IPS-15b (cell line): ENCODE measurements at regions not wholly inside any gene's neighbourhood (a gene's known extent, or its start where the extent isn't known, plus 50 kb on each side); places are given as distances from the start of the nearest gene placed in this dataset.

Experiments used
- H3K27me3 ChIP-seq: one replicate; pipeline ENCODE4 v1.6.1; 2013; ENCODE audit warnings: low read length; ENCODE audit not compliant: control insufficient read depth, insufficient read depth
- H3K36me3 ChIP-seq: one replicate; pipeline ENCODE4 v1.6.1; 2013; ENCODE audit warnings: low read length; ENCODE audit not compliant: control insufficient read depth, insufficient read depth
- H3K4me1 ChIP-seq: one replicate; pipeline ENCODE4 v1.6.1; 2013; ENCODE audit warnings: mild to moderate bottlenecking, low read length; ENCODE audit not compliant: control insufficient read depth, insufficient read depth
- H3K4me3 ChIP-seq: one replicate; pipeline ENCODE4 v1.5.1; 2013; ENCODE audit warnings: low read depth, low read length
- H3K9ac ChIP-seq: one replicate; pipeline ENCODE4 v1.6.1; 2013; ENCODE audit warnings: low read depth, mild to moderate bottlenecking, low read length
- H3K9me3 ChIP-seq: one replicate; pipeline ENCODE4 v1.6.1; 2013; ENCODE audit warnings: mild to moderate bottlenecking, low read length; ENCODE audit not compliant: control insufficient read depth, insufficient read depth

DNA sequence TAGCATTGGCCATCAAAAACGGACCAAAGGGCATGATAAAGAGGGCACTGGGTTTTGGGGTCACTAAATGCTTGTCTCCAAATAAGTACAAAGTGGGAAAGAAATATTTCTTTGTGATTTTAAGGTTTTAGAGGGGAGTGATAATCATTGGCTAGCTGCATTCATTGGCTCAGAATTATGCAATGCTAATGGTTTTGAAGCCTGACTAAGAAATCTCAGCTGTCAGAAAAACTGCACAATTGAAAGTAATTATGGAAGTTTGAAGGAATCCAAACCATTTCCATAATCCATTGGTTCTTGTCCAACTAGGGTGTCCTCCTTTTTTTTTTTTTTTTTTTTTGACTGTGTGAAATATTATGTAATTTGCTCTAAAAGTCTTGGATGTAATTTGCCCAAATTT, 88.2 kb upstream of the ARGLU1 start:
- no peak overlapping the region for H3K4me3 ChIP-seq
- H3K9ac ChIP-seq = no peak overlapping the region
- H3K9me3 ChIP-seq = no peaks in the 10 kb centered on the region
- H3K4me1 ChIP-seq = no peaks in the 10 kb centered on the region
- no peaks in the 10 kb centered on the region for H3K27me3 ChIP-seq
- H3K36me3 ChIP-seq = no peaks in the 10 kb centered on the region

DNA sequence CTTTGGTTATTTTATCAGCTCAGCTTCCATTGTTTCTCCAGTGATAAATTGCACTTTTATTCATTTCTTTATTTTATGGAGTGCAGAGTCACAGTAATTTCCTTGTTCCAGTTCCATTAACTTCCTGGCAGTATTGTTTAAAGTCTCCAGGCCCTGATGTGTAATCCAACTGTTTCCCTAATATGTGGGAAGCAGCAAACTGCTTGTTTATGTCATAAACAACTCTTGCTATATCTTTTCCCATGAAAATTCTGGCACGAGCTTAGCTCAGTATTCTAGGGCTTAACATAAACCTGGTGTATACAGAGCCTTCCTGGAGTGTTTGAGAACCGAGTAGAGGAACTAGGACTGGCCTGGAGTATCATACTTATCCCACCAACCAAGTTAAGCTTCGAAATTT, 83.5 kb upstream of the ARGLU1 start:
- Histone ChIP-seq H3K36me3 (no peaks in the 10 kb centered on the region), H3K27me3 (no peaks in the 10 kb centered on the region), H3K9ac (no peak overlapping the region), H3K9me3 (no peaks in the 10 kb centered on the region), H3K4me1 (no peaks in the 10 kb centered on the region), H3K4me3 (no peak overlapping the region)

DNA sequence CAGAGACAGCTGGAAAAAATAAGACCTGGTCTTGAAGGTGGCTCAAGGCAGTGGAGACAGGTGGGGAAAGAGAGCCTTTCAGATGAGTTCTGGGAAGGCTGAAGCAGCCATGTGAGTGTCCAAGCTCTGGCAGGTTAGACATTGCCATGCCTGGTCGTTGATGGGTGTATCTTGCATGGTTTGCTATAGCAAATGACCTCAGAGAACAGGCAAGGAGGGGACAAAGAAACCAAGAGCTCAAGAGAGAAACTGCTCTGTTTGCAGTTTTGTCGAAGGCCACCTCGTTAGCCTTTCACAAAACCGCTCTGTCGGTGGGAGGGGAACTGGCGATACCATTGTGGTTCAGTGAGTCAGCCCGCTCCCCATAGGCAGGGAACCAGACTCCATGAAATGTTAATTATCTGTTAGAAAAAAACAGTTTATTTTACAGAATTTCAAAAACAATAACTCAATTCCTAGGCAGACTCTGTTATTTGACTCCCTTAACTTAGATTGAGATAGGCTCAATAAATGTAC, 82.8 kb upstream of the ARGLU1 start:
- H3K4me1 ChIP-seq = no peaks in the 10 kb centered on the region

DNA sequence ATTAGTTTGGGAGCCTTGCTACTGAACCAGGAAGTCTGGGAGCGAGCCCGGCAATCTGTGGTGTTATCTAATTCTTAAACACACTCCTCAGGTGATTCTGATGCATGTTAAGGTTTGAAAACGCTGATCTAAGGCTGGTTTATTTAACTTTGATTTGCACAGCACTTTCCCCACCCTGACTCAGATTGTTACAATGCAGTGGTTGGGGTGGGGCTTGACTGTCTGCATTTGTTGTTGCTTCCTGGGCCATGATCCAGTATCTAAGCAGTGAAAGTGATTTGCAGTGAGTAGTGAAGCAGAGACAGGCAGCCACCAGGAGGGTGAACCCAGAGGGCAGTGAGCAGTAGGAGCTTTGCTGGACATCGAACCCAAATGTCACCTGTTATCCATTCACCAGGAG, 81.6 kb upstream of the ARGLU1 start:
- H3K4me3 ChIP-seq = no peak overlapping the region
- no peaks in the 10 kb centered on the region for H3K27me3 ChIP-seq
- no peaks in the 10 kb centered on the region for H3K9me3 ChIP-seq
- no peak overlapping the region for H3K9ac ChIP-seq
- H3K36me3 ChIP-seq = no peaks in the 10 kb centered on the region
- H3K4me1 ChIP-seq = no peaks in the 10 kb centered on the region

More for the DNA sequence above, 82.8 kb upstream of the ARGLU1 start:
- Histone ChIP-seq H3K4me3 (no peak overlapping the region), H3K9me3 (no peaks in the 10 kb centered on the region), H3K27me3 (no peaks in the 10 kb centered on the region), H3K36me3 (no peaks in the 10 kb centered on the region), H3K9ac (no peak overlapping the region)

DNA sequence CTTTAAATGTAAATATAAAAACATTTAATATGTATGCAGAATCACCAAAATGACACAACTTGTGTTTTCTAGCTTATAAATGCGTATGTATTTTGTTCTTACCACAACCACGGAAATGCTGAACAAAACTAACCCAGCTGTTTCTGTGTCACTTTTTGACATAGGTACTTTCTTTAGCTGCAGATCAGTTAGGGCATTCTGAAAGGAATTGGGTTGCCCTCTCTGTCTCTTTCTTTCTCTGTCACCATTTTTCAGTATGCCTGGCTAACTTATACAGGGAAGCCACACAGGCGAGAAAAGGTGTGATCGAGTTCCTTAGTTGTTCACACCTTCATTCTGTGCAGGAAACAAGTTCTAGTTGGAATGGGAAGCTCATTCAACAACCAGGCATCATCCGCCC, 72.6 kb upstream of the ARGLU1 start:
- Histone ChIP-seq H3K4me1 (no peaks in the 10 kb centered on the region), H3K9ac (no peak overlapping the region), H3K9me3 (no peaks in the 10 kb centered on the region), H3K4me3 (no peak overlapping the region), H3K27me3 (no peaks in the 10 kb centered on the region), H3K36me3 (no peaks in the 10 kb centered on the region)

DNA sequence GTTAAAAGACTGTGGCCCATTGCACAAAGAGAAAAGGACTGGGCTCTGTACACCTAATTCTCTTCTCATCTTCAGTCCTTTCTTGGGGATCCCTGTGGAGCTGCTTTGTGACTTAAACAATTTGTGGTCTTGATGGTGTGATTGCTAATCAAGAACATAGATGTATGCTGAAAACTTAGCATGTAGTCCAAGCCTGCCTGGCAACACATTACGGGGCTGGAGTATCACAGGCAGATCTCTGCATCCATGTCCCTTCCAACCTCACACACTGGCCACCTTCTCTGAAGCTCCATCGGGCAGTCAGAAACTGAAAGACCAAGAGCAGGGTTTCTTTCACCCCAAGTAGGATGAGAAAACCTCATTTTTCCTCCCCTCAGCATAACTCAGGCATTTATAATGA, 69.6 kb upstream of the ARGLU1 start:
- no peaks in the 10 kb centered on the region for H3K4me1 ChIP-seq
- no peak overlapping the region for H3K9ac ChIP-seq
- no peak overlapping the region for H3K4me3 ChIP-seq
- no peaks in the 10 kb centered on the region for H3K27me3 ChIP-seq
- no peaks in the 10 kb centered on the region for H3K36me3 ChIP-seq
- no peaks in the 10 kb centered on the region for H3K9me3 ChIP-seq

DNA sequence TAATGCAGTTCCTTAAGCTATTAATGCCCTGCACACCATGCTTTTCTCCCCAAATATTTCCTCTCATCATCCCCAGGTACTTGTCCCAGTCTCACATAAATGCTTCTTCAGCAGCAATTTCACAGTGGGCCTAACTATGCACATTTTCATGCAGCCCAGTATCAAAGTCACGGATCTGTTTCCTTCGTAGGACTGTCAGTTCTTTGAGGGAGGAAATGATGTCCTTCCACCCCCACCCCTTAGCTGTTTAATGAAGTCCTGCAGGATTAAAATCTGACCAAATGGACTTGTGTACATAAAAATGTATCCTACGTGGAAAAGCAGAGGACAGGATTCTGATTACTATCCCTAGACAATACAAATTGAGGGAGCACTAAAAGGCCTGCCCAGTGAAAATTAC, 68.6 kb upstream of the ARGLU1 start:
- H3K4me3 ChIP-seq = no peak overlapping the region
- H3K9ac ChIP-seq = no peak overlapping the region
- no peaks in the 10 kb centered on the region for H3K9me3 ChIP-seq
- H3K4me1 ChIP-seq = no peaks in the 10 kb centered on the region
- no peaks in the 10 kb centered on the region for H3K36me3 ChIP-seq
- H3K27me3 ChIP-seq = no peaks in the 10 kb centered on the region

DNA sequence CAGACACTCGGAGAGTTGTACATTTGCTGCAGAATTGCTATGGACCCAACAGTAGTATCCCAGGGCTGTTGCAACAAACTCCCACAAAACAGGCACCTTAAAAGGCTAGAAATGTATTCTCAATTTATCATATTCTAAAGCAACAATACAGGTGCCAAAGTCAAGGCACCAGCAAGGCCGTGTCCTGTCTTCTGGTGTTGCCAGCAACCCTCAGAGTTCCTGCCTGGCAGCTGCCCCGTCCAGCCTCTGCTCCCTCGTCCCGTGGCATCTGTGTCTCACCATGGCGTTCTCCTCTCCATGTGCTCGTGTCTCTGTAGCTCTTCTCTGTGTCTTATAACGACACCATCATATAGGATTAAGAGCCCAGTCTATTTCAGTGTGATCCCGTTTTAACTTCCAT, 67.7 kb upstream of the ARGLU1 start:
- H3K9ac ChIP-seq = no peak overlapping the region
- no peaks in the 10 kb centered on the region for H3K27me3 ChIP-seq
- H3K4me1 ChIP-seq = no peaks in the 10 kb centered on the region

DNA sequence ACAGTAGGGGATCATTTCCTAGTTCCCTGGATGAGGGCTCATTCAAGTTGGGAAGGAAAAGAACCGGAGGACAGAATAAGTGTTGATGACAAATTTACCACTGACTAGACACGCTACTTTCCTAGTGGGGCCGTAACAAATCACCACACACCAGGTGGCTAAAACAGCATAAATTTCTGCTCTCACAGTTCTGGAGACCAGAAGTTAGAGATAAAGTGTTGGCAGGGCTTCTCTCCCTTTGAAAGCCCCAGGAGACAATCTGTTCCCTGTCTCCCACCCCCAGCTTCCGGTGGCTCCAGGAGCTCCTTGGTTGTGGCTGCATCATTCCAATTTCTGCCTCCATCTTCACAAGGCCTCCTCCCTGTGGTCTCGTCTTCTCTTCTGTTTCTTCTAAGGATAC, 65.4 kb upstream of the ARGLU1 start:
- no peaks in the 10 kb centered on the region for H3K36me3 ChIP-seq
- H3K9me3 ChIP-seq = no peaks in the 10 kb centered on the region
- H3K4me3 ChIP-seq = no peak overlapping the region
- H3K4me1 ChIP-seq = no peaks in the 10 kb centered on the region
- no peak overlapping the region for H3K9ac ChIP-seq
- no peaks in the 10 kb centered on the region for H3K27me3 ChIP-seq

More for the DNA sequence above, 67.7 kb upstream of the ARGLU1 start:
- Histone ChIP-seq H3K9me3 (no peaks in the 10 kb centered on the region), H3K36me3 (no peaks in the 10 kb centered on the region), H3K4me3 (no peak overlapping the region)

DNA sequence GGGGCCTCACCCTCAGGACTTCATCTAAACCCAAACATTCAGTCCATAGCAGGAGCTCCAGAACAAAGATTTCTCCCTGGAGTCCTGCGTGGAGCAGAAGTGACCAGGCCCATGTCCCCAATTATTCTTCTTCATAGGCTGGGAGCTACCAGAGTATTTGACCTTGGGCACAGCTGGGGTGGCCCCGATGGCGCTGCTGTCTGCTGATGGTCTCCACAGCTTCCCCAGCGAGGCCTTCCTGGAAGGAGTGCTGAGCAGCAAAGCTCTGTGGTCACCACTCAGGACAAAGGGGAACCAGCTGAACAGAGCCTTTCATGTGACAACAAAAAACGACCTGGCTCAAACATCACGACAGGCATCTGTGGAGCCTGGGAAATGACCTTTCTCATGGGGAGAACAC, 62.7 kb upstream of the ARGLU1 start:
- H3K9me3 ChIP-seq = no peaks in the 10 kb centered on the region
- H3K4me3 ChIP-seq = no peak overlapping the region
- no peak overlapping the region for H3K9ac ChIP-seq
- no peaks in the 10 kb centered on the region for H3K4me1 ChIP-seq
- H3K36me3 ChIP-seq = no peaks in the 10 kb centered on the region
- no peaks in the 10 kb centered on the region for H3K27me3 ChIP-seq

DNA sequence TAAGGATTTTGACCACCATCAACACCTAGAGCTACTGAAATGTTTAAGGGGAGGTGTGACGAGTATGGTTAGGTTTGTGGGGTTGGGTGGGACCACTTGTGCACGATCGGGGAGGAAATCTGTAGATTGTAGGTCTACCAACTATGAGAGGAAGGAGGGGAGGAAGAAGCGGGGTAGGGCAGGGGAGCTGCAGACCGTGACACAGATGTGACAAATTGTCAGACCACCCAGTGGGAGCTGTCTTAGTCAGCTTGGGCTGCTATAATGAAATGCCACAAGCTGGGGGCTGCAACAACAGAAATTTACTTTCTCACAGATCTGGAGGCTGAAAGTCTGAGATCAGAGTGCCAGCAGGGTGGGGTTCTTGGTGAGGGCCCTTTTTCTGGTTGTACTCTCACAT, 62.2 kb upstream of the ARGLU1 start:
- Histone ChIP-seq H3K9ac (no peak overlapping the region), H3K36me3 (no peaks in the 10 kb centered on the region)

DNA sequence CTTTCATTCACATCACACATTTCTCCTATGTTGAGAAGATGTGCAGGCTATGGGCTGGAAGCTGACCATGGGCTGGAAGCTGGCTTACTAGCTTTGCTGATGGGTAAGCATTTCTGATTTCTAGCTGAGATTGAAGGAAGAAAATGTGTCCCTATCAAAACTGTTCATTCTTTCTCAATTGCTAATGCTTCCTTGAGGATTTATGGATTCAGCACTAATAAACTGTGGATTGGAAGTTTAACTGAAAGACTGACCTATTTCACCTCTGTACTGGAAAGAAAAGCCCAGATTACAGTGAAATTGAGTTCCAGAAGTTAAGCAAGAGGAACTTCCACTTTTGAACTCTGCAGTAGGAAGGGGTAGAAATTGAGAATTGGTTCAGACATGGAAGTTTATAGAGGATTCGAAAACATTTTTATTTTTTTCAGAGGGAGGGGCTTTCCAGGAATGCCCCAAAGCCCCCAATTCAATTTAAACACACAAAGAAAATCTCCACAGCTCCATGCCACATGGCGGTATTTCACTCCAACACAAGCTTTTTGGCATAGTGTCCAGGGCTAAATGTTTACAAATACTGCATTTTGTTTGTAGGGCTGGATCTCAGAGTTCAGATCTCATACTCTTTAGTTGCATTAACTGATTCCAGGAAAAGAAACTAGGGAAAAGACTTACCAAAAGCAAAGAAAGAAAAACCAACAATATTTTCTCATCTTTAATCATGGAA, 61.2 kb upstream of the ARGLU1 start:
- Histone ChIP-seq H3K27me3 (no peaks in the 10 kb centered on the region), H3K9ac (no peak overlapping the region), H3K36me3 (no peaks in the 10 kb centered on the region), H3K9me3 (no peaks in the 10 kb centered on the region), H3K4me1 (no peaks in the 10 kb centered on the region), H3K4me3 (no peak overlapping the region)

More for the DNA sequence above, 62.2 kb upstream of the ARGLU1 start:
- H3K4me1 ChIP-seq = no peaks in the 10 kb centered on the region
- H3K9me3 ChIP-seq = no peaks in the 10 kb centered on the region
- H3K27me3 ChIP-seq = no peaks in the 10 kb centered on the region
- H3K4me3 ChIP-seq = no peak overlapping the region
